Fibroblast of the conjunctiva (primary cell): ENCODE measurements at regions not wholly inside any gene's neighbourhood (a gene's known extent, or its start where the extent isn't known, plus 50 kb on each side); places are given as distances from the start of the nearest gene placed in this dataset.

ENCODE experiments used
- DNase-seq: peaks from one replicate; pipeline ENCODE4 v3.0.0-alpha.2; 2010; ENCODE audit warnings: low read depth

DNA sequence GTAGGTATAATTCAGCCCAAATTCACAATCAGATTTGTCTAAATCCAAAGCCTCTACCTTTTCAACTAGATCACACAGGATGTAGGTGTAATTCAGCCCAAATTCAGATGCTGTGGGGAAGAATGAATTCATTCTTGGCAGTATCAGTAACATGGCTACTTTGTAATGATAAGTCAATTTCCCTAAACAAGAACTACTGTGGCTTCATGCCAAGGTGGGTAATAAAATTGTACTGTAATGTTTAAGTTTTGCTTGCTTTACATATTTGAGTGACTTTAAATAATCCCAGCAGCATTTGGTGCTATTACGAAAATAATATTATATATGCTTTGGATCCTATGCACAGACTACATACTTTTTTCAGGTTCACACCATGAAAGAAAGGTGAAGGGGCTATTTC lies 239.1 kb downstream of the HDGFL1 start:
- DNase-seq: no peak

DNA sequence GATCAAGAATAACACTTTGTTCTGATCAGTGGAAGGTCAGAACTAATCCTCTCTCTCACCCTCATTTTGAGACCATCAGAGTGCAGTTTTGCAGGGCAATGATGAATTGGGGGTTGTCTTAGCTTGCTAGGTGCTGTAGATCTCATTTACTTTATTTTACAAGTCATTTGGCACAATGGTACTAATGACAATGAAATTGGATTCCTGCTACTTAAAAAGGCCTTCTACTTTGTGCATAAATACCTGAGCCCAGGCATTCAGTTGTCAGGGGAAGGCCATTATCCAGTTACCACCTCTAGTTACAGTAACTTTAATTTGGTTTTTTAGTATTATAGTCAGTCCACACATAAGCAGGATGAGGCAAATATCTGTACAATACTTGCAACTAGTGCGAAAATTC lies 240.0 kb downstream of the HDGFL1 start:
- no peak for DNase-seq

DNA sequence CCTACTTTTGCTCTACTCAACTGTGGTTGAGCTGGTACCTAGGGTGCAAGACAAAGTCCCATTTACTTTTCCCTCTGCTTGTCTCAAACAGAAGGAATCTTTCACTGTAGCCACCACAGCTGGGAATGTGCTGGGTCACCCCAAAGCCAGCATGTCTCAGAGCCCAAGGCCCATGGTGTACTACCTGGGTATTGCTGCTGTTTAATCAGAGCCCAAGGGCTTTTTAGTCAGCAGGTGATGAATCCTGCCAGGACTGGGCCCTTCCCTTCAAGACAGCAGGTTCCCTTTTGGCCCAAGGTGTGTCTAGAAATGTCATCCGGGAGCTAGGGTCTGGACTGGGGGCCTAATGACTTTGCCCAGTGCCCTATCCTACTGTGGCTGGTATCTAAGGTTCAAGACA lies 249.8 kb downstream of the HDGFL1 start:
- DNase-seq: no peak

DNA sequence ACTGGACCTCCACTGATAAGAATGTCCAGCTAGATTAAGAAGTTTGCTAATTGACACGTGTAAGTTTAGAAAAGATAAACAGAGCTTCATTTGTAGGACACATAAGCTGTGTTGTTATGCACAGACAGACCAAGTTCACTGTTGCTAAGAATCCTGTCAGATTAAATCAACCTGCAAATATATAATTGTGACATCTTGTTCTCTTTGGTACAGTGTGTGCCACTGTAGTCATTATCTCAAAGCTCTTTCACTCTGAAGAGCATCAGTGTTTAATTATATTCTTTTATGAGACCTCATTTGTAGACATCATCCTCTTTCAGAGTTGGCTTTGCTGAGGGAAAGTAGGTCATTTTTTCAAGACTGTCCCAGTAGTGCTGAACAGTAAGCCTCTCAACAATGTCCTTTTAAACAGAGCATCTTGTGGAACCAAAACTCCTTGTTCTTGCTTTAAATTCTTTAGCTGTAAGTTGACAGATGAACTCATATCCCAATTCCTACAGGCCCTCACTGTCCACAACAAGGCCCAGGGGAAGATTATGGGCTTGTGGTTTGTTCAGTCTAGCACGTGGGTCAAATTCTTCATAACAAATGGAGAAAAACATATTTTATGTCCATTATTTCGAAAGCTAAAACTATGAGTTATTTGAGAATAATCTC lies 252.4 kb downstream of the HDGFL1 start:
- no peak for DNase-seq

DNA sequence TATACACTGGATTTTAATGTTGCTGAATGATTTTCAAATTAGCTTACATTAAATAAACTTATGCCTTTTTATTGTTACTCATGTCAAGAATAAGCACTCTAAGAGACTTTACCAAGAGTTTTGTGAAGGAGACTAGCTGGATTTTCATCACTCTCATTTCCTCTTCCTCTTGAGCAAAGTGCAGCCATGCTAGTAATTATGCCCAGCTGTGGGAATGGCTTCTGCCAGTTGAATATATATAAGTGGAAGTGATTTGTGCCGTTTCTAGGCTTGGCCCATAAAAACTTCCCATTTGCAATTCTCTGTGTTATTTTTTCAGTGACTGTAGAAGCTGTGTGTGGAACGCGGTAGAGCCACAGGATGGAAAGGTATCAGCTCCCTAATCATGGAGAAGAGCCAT lies 255.8 kb downstream of the HDGFL1 start:
- no peak for DNase-seq

DNA sequence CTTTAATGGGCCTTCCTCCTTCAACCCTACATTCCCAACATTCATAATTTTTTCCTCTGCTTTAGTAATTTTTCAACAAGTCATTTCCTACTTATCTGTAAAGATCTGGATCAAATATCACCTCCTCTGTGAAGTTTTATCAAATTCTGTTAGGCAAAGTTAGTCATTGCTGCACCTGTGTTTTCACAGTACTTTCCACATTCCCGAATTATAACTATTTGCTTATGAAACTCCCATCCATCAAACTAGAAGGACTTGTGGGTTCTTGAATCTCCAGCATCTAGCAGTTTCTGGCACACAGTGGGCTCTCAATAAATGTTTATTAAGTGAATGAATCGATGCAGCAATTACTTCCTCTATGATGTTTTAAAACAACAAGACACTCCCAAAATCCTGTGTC lies 257.6 kb downstream of the HDGFL1 start:
- DNase-seq: no peak

DNA sequence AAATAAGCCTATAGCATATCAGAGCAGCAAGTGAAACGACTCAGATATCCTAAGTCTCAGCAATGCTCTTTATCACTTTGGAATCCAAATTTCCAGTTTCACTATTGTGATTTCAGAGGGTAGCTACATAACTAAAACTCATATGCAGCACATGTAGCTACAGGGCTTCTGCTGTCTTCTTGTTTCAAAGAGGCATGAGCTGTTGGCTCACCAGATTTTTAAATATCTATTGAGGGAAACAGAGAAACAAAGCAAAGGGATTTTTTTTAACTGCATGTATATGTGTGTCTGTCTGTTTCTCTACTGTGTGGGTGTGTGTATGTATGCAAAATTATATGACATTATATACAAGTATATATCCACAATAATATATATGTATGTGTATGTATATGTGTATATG lies 258.4 kb downstream of the HDGFL1 start:
- DNase-seq: no peak

DNA sequence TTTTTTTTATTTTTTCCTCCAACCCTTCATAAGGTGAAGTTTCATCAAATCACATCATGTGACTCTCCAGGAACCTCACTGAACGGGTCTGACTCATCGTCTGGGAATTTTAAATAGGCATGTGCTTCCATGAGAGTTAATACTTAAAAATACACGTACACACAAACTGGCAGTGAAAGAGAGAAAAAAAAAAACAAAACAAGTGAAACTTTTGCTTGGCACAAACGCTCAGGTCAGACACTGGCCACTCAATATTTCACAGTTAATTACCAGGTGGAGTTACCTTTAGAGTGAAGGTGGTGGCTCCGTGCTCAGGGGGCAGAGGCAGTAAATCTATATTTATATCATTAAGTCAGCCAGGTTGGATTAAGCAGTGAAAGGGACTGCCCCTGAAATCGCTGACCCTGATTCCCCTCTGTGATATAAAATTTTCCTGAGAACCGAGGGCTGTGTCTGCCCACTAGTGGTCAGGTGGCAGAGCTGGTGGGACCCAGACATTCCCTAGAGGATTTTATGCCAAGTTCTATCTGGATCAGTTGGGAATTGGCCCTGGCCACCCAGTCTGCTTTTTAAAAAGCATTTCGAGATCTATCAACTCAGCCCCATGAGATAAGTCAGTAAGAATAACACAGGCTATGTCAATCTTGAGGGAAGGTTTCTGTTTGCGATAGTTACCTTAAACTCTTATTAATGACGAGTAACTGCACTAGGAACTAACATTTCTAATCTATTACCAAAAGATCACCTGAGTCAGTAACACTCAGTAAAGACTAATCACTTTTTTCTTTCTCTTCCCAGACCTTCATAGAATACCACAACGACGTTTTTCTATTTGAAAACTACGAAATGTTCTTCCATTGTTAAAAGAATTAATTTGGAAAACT lies 259.1 kb downstream of the HDGFL1 start:
- peak; percentile 73 for DNase-seq

DNA sequence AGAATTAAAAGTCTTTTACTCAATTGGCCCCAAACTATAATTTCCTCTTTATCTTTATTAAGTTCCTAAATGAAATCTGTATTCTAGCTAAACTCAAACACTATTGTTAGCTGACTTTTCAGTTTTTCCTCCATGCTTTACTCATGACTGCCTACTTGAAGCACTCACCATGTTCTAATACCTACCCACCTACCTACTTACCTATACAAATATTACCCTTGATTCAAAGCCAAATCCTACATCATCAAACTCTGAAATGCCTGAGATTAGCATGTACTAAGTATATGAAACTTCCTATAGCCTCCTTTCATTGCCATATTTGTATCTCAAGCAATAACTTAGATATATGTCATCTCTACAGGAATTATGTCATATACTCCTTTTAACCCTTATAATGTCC lies 259.7 kb downstream of the HDGFL1 start:
- DNase-seq: no peak

DNA sequence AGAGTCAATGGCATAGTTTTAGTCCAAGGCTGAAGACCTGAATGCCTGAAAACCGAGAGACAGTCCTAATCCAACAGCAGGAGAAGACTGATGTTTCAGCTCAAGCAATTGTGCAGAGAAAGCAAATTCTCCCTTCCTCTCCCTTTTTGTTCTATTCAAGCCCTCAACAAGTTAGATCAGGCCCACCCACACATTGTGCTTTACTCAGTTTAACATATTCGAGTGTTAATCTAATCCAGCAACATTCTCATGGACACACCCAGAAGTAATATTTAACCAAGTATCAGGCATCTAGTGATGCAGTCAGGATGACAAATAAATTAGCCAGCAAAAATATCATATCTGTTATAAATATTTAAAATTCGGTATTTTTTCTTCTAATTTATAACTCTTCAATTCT lies 261.1 kb downstream of the HDGFL1 start:
- DNase-seq: no peak

DNA sequence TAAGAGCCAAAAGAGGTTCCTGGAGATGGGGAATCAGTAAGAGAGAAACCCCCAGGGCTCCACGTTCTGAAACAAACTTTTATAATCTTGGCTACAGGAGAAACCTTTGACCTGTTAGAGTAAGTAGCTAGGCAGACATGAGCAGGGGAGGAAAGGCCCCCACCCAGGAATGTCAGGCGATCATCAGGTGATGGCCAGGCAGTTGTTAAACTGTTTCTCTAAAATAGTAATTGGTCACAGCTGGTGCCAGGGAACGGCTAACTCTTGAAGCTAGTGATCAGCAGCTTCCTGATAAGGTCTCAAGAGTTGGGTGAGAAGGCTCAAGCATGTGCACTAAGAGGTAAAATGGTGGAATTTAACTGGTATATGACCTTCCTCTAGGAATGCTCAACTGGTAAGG lies 263.8 kb downstream of the HDGFL1 start:
- no peak for DNase-seq

DNA sequence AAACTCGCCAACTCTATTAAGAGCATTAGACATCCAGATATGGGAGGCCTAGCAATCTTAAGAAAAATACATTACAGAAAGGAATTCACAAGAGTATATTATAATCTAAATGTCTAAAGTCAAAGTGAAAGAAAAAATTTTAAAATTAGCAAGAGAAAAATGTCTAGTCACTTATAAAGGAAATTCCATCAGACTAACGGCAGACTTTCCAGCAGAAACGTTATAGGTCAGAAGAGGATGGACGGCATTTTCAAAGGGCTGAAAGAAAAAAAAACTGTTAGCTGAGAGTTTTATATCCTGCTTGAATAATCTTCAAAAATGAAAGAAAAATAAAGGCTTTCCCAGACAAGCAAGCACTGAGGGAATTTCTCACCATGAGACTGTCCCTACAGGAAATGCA lies 269.0 kb downstream of the HDGFL1 start:
- no peak for DNase-seq

DNA sequence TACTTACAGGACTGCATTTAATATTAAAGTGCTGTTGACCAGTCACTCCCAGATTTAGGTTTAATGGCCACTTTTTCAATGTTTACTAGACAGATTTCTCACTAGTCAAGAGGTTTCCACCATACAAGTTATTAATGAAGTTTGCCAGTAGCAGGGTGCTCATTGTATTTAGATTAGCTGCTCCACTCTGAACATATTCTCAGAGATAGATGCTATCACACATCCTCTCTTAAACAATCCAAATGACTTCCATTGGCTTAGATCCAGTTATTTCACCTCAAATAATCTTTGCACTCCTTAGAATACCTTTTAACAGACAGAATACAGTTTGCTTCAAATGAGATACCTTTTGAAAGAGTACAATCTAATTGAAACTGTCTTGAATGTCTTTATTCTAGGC lies 276.1 kb downstream of the HDGFL1 start:
- no peak for DNase-seq

DNA sequence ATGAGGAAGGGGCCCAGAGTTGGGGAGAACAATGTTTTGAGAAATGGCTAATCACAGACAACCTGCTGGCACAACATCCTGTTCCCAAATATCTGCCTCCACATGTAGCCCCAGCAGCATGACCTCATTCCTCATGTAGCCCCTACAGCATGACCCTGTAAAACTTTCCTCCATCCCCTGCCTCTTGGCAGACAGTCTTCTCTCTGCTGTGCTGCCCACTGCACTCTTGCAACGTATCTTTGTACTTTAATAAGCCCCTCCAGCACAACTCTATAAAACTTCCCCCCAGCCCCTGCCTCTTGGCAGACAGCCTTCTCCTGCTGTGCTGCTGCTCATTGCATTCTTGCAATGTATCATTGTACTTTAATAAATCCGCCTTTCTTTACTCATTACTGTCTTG lies 278.8 kb downstream of the HDGFL1 start:
- no peak for DNase-seq

DNA sequence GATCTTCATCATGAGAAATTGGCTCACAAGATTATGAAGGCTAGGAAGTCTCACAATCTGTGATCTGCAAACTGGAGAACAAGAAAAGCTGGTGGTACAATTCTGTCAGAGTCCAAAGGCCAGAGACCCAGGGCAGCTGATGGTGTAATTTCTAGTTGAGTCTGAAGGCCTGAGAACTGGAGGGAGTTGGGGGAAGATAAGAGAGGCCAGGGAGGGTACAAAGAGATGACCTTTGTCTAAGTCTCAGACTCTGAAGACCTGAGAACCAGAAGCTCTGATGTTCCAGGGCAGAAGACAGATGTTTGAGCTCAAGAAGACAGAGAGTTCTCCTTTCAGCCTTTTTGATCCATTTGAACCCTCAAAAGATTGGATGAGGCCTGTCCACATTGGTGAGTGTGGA lies 280.6 kb downstream of the HDGFL1 start:
- DNase-seq: no peak

DNA sequence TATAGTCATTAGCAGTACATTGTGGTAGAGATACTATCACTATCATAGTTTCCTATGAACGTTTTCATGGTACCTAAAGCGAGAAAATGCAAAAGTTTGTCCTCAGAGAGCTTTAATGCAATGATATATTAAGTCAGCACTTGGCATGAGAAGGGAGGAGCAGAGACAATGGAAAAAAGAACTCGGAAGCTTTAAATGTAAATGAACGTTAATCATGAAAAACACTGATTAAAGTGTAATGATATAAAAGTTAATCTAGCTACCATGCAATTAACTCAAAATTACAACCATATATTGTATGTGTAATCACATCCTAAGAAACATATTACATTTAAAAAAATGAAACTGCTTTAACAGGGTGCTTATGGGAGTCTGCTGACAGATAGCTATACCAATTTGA lies 282.7 kb downstream of the HDGFL1 start:
- no peak for DNase-seq

DNA sequence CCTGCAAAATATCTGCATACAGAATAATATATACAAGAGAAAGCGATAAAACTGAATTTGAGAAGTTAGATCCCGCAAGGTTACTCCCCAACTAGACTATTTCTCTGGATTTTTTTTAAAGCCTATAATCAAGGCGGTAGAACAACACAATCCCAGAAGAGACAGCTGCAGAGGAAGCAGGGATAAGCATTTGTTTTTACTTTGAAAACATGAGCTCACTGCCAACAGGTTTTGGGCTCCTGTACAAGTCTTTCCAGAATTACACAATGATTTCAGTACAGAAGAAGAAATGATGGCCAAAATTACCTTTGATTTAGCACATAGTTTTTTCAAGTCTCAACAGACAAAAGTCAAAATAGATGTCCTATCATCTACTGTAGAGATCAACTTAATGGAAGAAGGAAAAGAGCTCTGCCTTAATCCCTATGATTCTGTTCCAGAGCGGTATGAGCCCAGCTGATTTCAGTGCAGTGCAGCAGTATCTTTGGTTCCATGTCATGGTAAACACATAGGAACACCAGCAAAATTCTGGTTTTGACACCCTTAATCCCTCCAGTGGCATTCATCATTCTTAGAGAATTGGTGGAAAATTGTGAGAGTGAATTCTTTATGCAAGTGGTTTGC lies 304.3 kb downstream of the HDGFL1 start:
- DNase-seq: peak; percentile 24

DNA sequence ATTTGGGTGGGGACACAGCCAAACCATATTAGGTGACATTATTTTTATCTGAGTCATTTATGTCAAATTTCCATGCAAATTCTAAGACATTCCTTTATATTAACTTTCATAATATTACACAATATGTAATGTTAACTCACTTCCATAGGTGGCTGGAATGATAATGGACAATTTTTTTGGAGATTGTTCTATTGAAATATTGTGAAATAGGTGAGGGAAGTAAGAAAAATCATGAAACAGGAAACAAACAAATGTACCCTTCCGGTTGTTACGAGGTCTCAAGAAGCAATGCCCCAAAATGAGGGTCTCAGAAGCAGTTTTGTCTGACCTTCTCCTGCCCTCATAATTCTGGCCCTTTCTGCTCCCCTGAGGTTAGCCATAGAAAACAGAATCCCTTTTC lies 306.5 kb downstream of the HDGFL1 start:
- DNase-seq: no peak

DNA sequence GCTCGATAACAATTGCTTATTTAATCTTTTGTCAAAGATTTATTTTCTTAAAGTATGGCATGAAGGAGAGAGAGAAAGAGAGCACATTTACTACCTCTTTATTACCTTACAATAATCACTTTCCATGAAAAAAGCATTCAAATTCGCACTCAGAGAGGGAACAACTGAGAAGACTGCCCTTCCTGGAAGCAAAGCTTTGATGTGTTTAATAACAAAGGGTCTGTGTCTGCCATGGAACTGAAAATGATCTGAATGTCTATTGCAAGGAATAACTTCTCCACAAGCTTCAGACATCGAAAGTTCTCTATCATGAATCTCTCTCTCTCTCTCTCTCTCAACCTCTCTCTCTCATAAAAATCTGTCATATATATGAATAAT lies 308.9 kb downstream of the HDGFL1 start:
- DNase-seq: no peak

DNA sequence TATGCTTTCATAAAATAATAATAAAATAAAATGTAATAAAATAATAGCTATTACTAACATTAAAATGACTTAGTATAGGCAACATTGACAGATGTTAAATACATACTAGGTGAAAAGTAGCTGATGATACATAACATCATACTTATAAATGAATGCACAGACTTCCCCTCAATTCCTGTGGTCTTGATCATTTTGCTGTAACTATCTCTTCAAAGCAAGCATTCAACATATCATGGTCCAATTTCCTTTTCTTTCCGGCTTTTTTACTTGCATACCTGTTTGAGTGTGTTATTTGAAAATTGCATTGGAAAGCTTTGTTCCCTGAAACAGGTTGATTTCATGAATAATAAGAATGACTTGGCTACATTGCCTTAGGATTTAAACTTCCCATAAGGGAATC lies 309.3 kb downstream of the HDGFL1 start:
- DNase-seq: no peak

DNA sequence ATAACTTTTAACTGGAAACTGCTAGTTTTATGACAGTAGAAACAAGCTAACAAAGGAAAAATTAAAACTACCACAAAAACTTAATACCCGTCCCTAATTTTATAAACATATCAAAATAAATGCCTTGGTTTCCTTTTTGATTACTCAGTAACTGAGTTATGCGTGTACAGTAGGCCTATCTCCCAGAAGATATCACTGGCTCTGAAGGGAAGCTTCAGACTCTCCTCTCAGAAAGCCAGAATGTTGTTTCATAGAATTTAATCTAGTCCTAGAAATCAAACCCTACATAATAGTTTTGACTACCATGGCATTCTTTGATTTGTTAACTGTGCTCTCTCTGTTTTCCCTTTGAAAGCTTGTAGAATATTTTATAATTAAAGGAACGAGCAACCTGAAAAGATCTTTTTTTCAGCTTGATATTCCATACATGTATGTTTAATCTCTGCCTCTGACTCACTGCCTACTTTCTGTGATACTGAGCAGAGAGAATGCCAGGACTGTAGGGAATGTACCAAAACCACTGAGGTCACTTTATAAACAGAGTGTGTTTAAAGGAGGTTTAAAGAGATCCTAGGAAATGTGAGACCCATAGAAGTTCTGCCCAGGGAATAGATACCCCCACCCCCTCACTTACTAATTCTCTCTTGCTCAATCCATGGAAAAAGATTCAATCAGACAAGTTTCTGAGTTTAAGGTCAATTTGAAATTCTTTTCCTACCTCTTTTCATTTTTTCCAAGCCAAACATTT lies 311.5 kb downstream of the HDGFL1 start:
- DNase-seq: peak; percentile 86

DNA sequence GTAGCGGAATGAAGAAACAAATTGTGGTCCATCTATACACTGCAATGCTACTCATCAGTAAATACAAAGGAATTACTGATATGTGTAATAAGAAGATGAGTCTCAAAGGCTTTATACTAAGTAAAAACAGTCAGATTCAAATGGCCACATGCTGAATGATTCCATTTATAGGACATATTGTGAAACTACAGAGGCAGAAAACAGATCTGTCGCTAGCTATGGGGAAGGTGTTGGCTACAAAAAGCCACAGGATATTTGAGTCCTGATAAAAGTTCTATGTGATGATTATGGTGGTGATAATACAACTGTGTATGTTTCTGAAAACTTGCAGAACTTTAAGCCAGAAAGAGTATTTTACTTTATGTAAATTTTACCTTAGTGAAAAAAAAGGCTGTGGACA lies 313.2 kb downstream of the HDGFL1 start:
- no peak for DNase-seq
